HepG2 (cell line): ENCODE measurements at regions not wholly inside any gene's neighbourhood (a gene's known extent, or its start where the extent isn't known, plus 50 kb on each side); places are given as distances from the start of the nearest gene placed in this dataset.
"Not testable (repeated sequence)": the region's sequence is repeated elsewhere in the genome, so short reads cannot be mapped to it uniquely, and the experiment has no call there.

Experiments used
- ATAC-seq: fragments of 200-7000 bp; cut with Tn5 transposase; 3 replicates; pipeline ENCODE4 v1.9.1; 2020; ENCODE audit warnings: mild to moderate bottlenecking, moderate library complexity
- BruUV-seq: library from RNA; stranded (reverse); fragments of 400-500 nt; replicated peaks from 2 replicates; lab custom pipeline; 2021; lab: Mats Ljungman, UMichigan
- CTCF ChIA-PET: fragments of 300-600 bp; formaldehyde crosslinking; extraction: SDS; loops from one replicate; lab custom pipeline; 2021; ENCODE audit warnings: low total read pairs, inconsistent platforms, low intra/inter-chr PET ratio; lab: Yijun Ruan, JAX
- POLR2A ChIA-PET: fragments of 350-600 bp; sonication (Branson Sonifier 250); formaldehyde crosslinking; loops from one replicate; lab custom pipeline; 2020; ENCODE audit warnings: antibody characterized with exemption, inconsistent platforms; lab: Yijun Ruan, JAX
- DNase-seq: peaks from one replicate; pipeline ENCODE4 v3.0.0-alpha.2; 2015; ENCODE audit warnings: low spot score
- FAIRE-seq: peaks from 3 replicates; lab custom pipeline; 2011; peaks lifted over from hg19 to GRCh38; lab: Jason Lieb, UNC
- H2AFZ ChIP-seq: one replicate; pipeline ENCODE4 v1.6.1; 2011; ENCODE audit warnings: low read length, inconsistent platforms
- H3K27ac ChIP-seq: fragments of 300-600 bp; 3 replicates; pipeline ENCODE4 v1.8.0; 2011; ENCODE audit warnings: mixed run types, mild to moderate bottlenecking, mixed read lengths, low read length, inconsistent platforms; ENCODE audit not compliant: insufficient read depth; ENCODE audit errors: extremely low read length
- H3K27me3 ChIP-seq, 2 experiments: fragments of 200-600 bp in 1 of 2; 2 replicates in 1 of 2; 3 replicates in 1 of 2; pipeline versions ENCODE4 v1.6.0 to v1.8.0; 2011; ENCODE audit warnings: low read length in 2 of 2, mild to moderate bottlenecking in 2 of 2, moderate library complexity in 2 of 2, inconsistent platforms in 1 of 2; ENCODE audit not compliant: insufficient read depth in 2 of 2, control insufficient read depth in 1 of 2
- H3K36me3 ChIP-seq, 2 experiments: fragments of 200-600 bp in 1 of 2; replicated peaks in 1 of 2; 2 replicates in 1 of 2; 3 replicates in 1 of 2; pipeline versions ENCODE4 v1.5.1 to v1.8.0; 2011; ENCODE audit warnings: low read length in 2 of 2, inconsistent platforms in 1 of 2; ENCODE audit not compliant: insufficient read depth in 2 of 2, control insufficient read depth in 1 of 2
- H3K4me1 ChIP-seq: 2 replicates; pipeline ENCODE4 v1.5.1; 2012; ENCODE audit warnings: low read length, inconsistent platforms; ENCODE audit not compliant: insufficient read depth
- H3K4me2 ChIP-seq: 2 replicates; pipeline ENCODE4 v1.6.0; 2011; ENCODE audit warnings: low read depth, low read length, inconsistent platforms
- H3K4me3 ChIP-seq, 3 experiments: fragments of 200-600 bp in 1 of 3; sonication (generic), shearing (Covaris generic) in 1 of 3; replicated peaks in 1 of 3; 2 replicates each; pipeline ENCODE4 v1.5.1; 2011 to 2016; ENCODE audit warnings: low read length in 3 of 3, inconsistent platforms in 2 of 3, low read depth in 2 of 3, mild to moderate bottlenecking in 2 of 3, control low read depth in 1 of 3, mixed read lengths in 1 of 3; ENCODE audit not compliant: insufficient read depth in 1 of 3
- H3K79me2 ChIP-seq: one replicate; pipeline ENCODE4 v1.6.1; 2011; ENCODE audit warnings: low read length, inconsistent platforms; ENCODE audit not compliant: insufficient read depth
- H3K9ac ChIP-seq: 2 replicates; pipeline ENCODE4 v1.6.0; 2011; ENCODE audit warnings: mild to moderate bottlenecking, low read depth, low read length, inconsistent platforms; ENCODE audit not compliant: insufficient read depth
- H3K9me3 ChIP-seq: 2 replicates; pipeline ENCODE4 v1.5.1; 2012; ENCODE audit warnings: mild to moderate bottlenecking, low read length
- H4K20me1 ChIP-seq: 2 replicates; pipeline ENCODE4 v1.6.0; 2011; ENCODE audit warnings: inconsistent platforms, mild to moderate bottlenecking, low read length, moderate library complexity; ENCODE audit not compliant: insufficient read depth
- GPBP1L1 ChIP-seq: sonication (generic); formaldehyde crosslinking; IDR thresholded peaks from 2 replicates; pipeline ENCODE4 v1.5.0; 2020; ENCODE audit warnings: mild to moderate bottlenecking, missing genetic modification reagents
- HMG20B ChIP-seq: conservative IDR thresholded peaks from 2 replicates; pipeline ENCODE4 v1.6.1; 2016; ENCODE audit warnings: missing genetic modification reagents, missing compliant biosample characterization
- NCOA5 ChIP-seq: sonication (generic); formaldehyde crosslinking; IDR thresholded peaks from 2 replicates; pipeline ENCODE4 v1.4.0; 2020; ENCODE audit warnings: missing genetic modification reagents
- RBM39 ChIP-seq: fragments of 200-400 bp; formaldehyde crosslinking; IDR thresholded peaks from one replicate; pipeline ENCODE4 v1.6.1; 2018; ENCODE audit warnings: antibody characterized with exemption, mild to moderate bottlenecking, low read depth, low read length; ENCODE audit not compliant: poor library complexity, severe bottlenecking
- ZFP41 ChIP-seq: sonication (generic); formaldehyde crosslinking; IDR thresholded peaks from 2 replicates; pipeline ENCODE4 v1.4.0; 2020; ENCODE audit warnings: mild to moderate bottlenecking, missing genetic modification reagents, borderline replicate concordance
- ZFP82 ChIP-seq: sonication (generic); formaldehyde crosslinking; IDR thresholded peaks from 2 replicates; pipeline ENCODE4 v1.5.1; 2020; ENCODE audit warnings: mild to moderate bottlenecking, missing genetic modification reagents, borderline replicate concordance
- ZNF224 ChIP-seq: sonication (generic); formaldehyde crosslinking; IDR thresholded peaks from 2 replicates; pipeline ENCODE4 v1.5.0; 2020; ENCODE audit warnings: mild to moderate bottlenecking, missing genetic modification reagents
- ZNF556 ChIP-seq: sonication (generic); formaldehyde crosslinking; IDR thresholded peaks from 2 replicates; pipeline ENCODE4 v1.4.0; 2020; ENCODE audit warnings: mild to moderate bottlenecking, missing genetic modification reagents, borderline replicate concordance
- ZNF567 ChIP-seq: sonication (generic); formaldehyde crosslinking; IDR thresholded peaks from 2 replicates; pipeline ENCODE4 v1.8.1; 2023; ENCODE audit warnings: mild to moderate bottlenecking, missing genetic modification reagents, borderline replicate concordance
- ZNF572 ChIP-seq: sonication (generic); formaldehyde crosslinking; IDR thresholded peaks from 2 replicates; pipeline ENCODE4 v1.5.1; 2020; ENCODE audit warnings: mild to moderate bottlenecking, missing genetic modification reagents
- WGBS: methylation state at CpG from one replicate; pipeline ENCODE4 v1.1.6; 2017; ENCODE audit warnings: low lambda C conversion rate; 5-methylcytosine and 5-hydroxymethylcytosine counted together
- in situ Hi-C: cut with HindIII; loops from 2 replicates; pipeline ENCODE4 v1.10.0; 2017; ENCODE audit warnings: low pct_unique_long_range_greater_than_20kb; ENCODE audit not compliant: extremely low pct_ligation_motif_present
- intact Hi-C: fragments of 100-400 bp; cut with micrococcal nuclease; formaldehyde crosslinking; loops from one replicate; pipeline ENCODE4 v1.10.0; 2022; ENCODE audit not compliant: unreplicated experiment
- TF ChIP-seq, protein P1 (sequence below): sonication (generic); formaldehyde crosslinking; IDR thresholded peaks from 2 replicates; pipeline ENCODE4 v1.8.0; 2022; ENCODE audit warnings: low read depth, missing genetic modification reagents
- TF ChIP-seq, protein P2 (sequence below): sonication (generic); formaldehyde crosslinking; IDR thresholded peaks from 2 replicates; pipeline ENCODE4 v1.4.0; 2020; ENCODE audit warnings: missing genetic modification reagents, mild to moderate bottlenecking, borderline replicate concordance
- TF ChIP-seq, protein P3 (sequence below): sonication (generic); formaldehyde crosslinking; IDR thresholded peaks from 2 replicates; pipeline ENCODE4 v1.5.0; 2020; ENCODE audit warnings: missing genetic modification reagents

GRCh38 chr5:98031036-98031435 lies 742.4 kb upstream of the RGMB start:
- H3K9me3 ChIP-seq, POLR2A ChIA-PET, H3K4me1 ChIP-seq, FAIRE-seq, DNase-seq, in situ Hi-C loops, CTCF ChIA-PET, H3K79me2 ChIP-seq, H3K4me2 ChIP-seq, BruUV-seq, H4K20me1 ChIP-seq, H3K27ac ChIP-seq, ATAC-seq, H3K9ac ChIP-seq, H2AFZ ChIP-seq, intact Hi-C loops, H3K27me3 ChIP-seq, H3K4me3 ChIP-seq, H3K36me3 ChIP-seq: not testable (repeated sequence)
- WGBS: 0% methylated on average over 2 of the region's 5 CpGs

GRCh38 chr5:98031496-98031895 lies 742.0 kb upstream of the RGMB start:
- H3K36me3 ChIP-seq: no peaks in the 10 kb centered on the region
- H3K4me2 ChIP-seq: no peak overlapping the region
- ChIA-PET CTCF (no interaction called here), POLR2A (no interaction called here)
- intact Hi-C loops (no loop called here), in situ Hi-C loops (no loop called here)
- ATAC-seq (no peak), DNase-seq (no peak), FAIRE-seq (no peak)
- H3K4me1 ChIP-seq: no peaks in the 10 kb centered on the region
- H3K27me3 ChIP-seq: no peaks in the 10 kb centered on the region
- no peak overlapping the region for H2AFZ ChIP-seq
- 0% methylated on average over 3 of the region's 3 CpGs for WGBS
- no peak overlapping the region for H3K9ac ChIP-seq
- no peak overlapping the region for H3K4me3 ChIP-seq
- no TSS peak for BruUV-seq
- H3K79me2 ChIP-seq: no peaks in the 10 kb centered on the region
- no peaks in the 10 kb centered on the region; the same call in 1 of the 2 replicates for H3K9me3 ChIP-seq
- no peaks in the 10 kb centered on the region for H4K20me1 ChIP-seq
- H3K27ac ChIP-seq: no peak overlapping the region
- TF ChIP-seq RBM39 (no peak), ZNF556 (CRISPR knock-in tag) (no peak), GPBP1L1 (no peak), ZNF567 (no peak), ZFP41 (CRISPR knock-in tag) (no peak), HMG20B (no peak), ZNF572 (CRISPR knock-in tag) (no peak), ZNF224 (CRISPR knock-in tag) (no peak), ZFP82 (no peak), NCOA5 (CRISPR knock-in tag) (no peak)
- TF ChIP-seq, protein P1, sequence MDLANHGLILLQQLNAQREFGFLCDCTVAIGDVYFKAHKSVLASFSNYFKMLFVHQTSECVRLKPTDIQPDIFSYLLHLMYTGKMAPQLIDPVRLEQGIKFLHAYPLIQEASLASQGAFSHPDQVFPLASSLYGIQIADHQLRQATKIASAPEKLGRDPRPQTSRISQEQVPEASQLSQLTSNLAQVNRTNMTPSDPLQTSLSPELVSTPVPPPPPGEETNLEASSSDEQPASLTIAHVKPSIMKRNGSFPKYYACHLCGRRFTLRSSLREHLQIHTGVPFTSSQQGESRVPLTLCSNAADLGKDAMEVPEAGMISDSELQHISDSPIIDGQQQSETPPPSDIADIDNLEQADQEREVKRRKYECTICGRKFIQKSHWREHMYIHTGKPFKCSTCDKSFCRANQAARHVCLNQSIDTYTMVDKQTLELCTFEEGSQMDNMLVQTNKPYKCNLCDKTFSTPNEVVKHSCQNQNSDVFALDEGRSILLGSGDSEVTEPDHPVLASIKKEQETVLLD (CRISPR knock-in tag): no peak
- TF ChIP-seq, protein P2, sequence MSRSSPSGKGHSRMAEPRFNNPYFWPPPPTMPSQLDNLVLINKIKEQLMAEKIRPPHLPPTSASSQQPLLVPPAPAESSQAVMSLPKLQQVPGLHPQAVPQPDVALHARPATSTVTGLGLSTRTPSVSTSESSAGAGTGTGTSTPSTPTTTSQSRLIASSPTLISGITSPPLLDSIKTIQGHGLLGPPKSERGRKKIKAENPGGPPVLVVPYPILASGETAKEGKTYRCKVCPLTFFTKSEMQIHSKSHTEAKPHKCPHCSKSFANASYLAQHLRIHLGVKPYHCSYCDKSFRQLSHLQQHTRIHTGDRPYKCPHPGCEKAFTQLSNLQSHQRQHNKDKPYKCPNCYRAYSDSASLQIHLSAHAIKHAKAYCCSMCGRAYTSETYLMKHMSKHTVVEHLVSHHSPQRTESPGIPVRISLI (CRISPR knock-in tag): no peak
- TF ChIP-seq, protein P3, sequence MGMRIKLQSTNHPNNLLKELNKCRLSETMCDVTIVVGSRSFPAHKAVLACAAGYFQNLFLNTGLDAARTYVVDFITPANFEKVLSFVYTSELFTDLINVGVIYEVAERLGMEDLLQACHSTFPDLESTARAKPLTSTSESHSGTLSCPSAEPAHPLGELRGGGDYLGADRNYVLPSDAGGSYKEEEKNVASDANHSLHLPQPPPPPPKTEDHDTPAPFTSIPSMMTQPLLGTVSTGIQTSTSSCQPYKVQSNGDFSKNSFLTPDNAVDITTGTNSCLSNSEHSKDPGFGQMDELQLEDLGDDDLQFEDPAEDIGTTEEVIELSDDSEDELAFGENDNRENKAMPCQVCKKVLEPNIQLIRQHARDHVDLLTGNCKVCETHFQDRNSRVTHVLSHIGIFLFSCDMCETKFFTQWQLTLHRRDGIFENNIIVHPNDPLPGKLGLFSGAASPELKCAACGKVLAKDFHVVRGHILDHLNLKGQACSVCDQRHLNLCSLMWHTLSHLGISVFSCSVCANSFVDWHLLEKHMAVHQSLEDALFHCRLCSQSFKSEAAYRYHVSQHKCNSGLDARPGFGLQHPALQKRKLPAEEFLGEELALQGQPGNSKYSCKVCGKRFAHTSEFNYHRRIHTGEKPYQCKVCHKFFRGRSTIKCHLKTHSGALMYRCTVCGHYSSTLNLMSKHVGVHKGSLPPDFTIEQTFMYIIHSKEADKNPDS (CRISPR knock-in tag): no peak
